Right ventricle myocardium superior (tissue), 1 donor: ENCODE measurements at regions not wholly inside any gene's neighbourhood (a gene's known extent, or its start where the extent isn't known, plus 50 kb on each side); places are given as distances from the start of the nearest gene placed in this dataset.

Experiments
- ATAC-seq: fragments of 200-7000 bp; cut with Tn5 transposase; one replicate; pipeline ENCODE4 v1.9.1; 2020; ENCODE audit warnings: mild to moderate bottlenecking; ENCODE audit not compliant: poor library complexity
- DNase-seq: peaks from one replicate; pipeline ENCODE4 v3.0.0-alpha.2; 2020
- intact Hi-C: fragments of 100-400 bp; cut with DNase I; formaldehyde crosslinking; loops from one replicate; pipeline ENCODE4 v1.11.2; 2022
- donor health status: DM: no; HTN: yes; CAD: no; lungs with severe emphysema.

- ATAC-seq: no peak
- DNase-seq: no peak
- intact Hi-C loops: no loop called here
Measured at GRCh38 chr6:22899426-22899825, 330.1 kb downstream of the HDGFL1 start.

- intact Hi-C loops: no loop called here
- no peak for ATAC-seq
- DNase-seq: no peak
Measured at GRCh38 chr6:22903826-22904225, 334.5 kb downstream of the HDGFL1 start.

GRCh38 chr6:22904431-22904830 is 335.1 kb downstream of the HDGFL1 start:
- no peak for DNase-seq
- intact Hi-C loops: no loop called here
- no peak for ATAC-seq

- DNase-seq: no peak
- intact Hi-C loops: no loop called here
- peak; percentile 34 for ATAC-seq
Measured at GRCh38 chr6:22906091-22906549, 336.8 kb downstream of the HDGFL1 start.

GRCh38 chr6:22907085-22907484 is 337.7 kb downstream of the HDGFL1 start:
- ATAC-seq (no peak), DNase-seq (no peak)
- intact Hi-C loops: no loop called here

GRCh38 chr6:22910370-22910769 is 341.0 kb downstream of the HDGFL1 start:
- no peak for DNase-seq

GRCh38 chr6:22913612-22914011 is 344.2 kb downstream of the HDGFL1 start:
- intact Hi-C loops: no loop called here
- DNase-seq (no peak), ATAC-seq (peak; percentile 71)

More at GRCh38 chr6:22910370-22910769, 341.0 kb downstream of the HDGFL1 start:
- no peak for ATAC-seq
- intact Hi-C loops: no loop called here

GRCh38 chr6:22917344-22917743 is 348.0 kb downstream of the HDGFL1 start:
- DNase-seq (no peak), ATAC-seq (peak; percentile 89)

GRCh38 chr6:22921828-22922227 is 352.5 kb downstream of the HDGFL1 start:
- ATAC-seq (no peak), DNase-seq (no peak)
- intact Hi-C loops: no loop called here

More at GRCh38 chr6:22917344-22917743, 348.0 kb downstream of the HDGFL1 start:
- intact Hi-C loops: no loop called here

GRCh38 chr6:22925304-22925835 is 356.0 kb downstream of the HDGFL1 start:
- intact Hi-C loops: no loop called here
- ATAC-seq (no peak), DNase-seq (no peak)

- intact Hi-C loops: no loop called here
- DNase-seq (no peak), ATAC-seq (peak; percentile 63)
Measured at GRCh38 chr6:22925920-22926789, 356.8 kb downstream of the HDGFL1 start.

- DNase-seq (no peak), ATAC-seq (no peak)
- intact Hi-C loops: no loop called here
Measured at GRCh38 chr6:22926790-22927354, 357.5 kb downstream of the HDGFL1 start.

GRCh38 chr6:22928775-22929174 is 359.4 kb downstream of the HDGFL1 start:
- intact Hi-C loops: no loop called here
- ATAC-seq: peak; percentile 58

GRCh38 chr6:22929311-22929985 is 360.1 kb downstream of the HDGFL1 start:
- ATAC-seq: peak; percentile 73
- DNase-seq: no peak

More at GRCh38 chr6:22928775-22929174, 359.4 kb downstream of the HDGFL1 start:
- DNase-seq: no peak

GRCh38 chr6:22940581-22941290 is 371.4 kb downstream of the HDGFL1 start:
- intact Hi-C loops: no loop called here

More at GRCh38 chr6:22929311-22929985, 360.1 kb downstream of the HDGFL1 start:
- intact Hi-C loops: no loop called here

GRCh38 chr6:22942403-22942802 is 373.0 kb downstream of the HDGFL1 start:
- DNase-seq (no peak), ATAC-seq (no peak)
- intact Hi-C loops: no loop called here

More at GRCh38 chr6:22940581-22941290, 371.4 kb downstream of the HDGFL1 start:
- ATAC-seq (no peak), DNase-seq (no peak)

- ATAC-seq (no peak), DNase-seq (no peak)
- intact Hi-C loops: no loop called here
Measured at GRCh38 chr6:22943327-22943726, 374.0 kb downstream of the HDGFL1 start.

GRCh38 chr6:22949967-22950366 is 380.6 kb downstream of the HDGFL1 start:
- ATAC-seq: no peak
- intact Hi-C loops: no loop called here
- no peak for DNase-seq

GRCh38 chr6:22952097-22952496 is 382.7 kb downstream of the HDGFL1 start:
- intact Hi-C loops: no loop called here
- DNase-seq (no peak), ATAC-seq (no peak)
